ENCODE measurements at regions not wholly inside any gene's neighbourhood (a gene's known extent, or its start where the extent isn't known, plus 50 kb on each side); places are given as distances from the start of the nearest gene placed in this dataset.

GRCh38 chr4:124132161-124132560 lies 580.4 kb downstream of the ANKRD50 start:
- H3K27ac ChIP-seq (ENCODE audit: low read depth, low read length, poor library complexity, severe bottlenecking) = no peak overlapping the region
- TF ChIP-seq CTCF (conservative IDR thresholded peaks at IDR 0.05; ENCODE audit: low read length) (no peak), EZH2phosphoT487 (IDR thresholded peaks at IDR 0.05; ENCODE audit: borderline replicate concordance, low read depth, low read length) (no peak)
- H3K9me3 ChIP-seq (ENCODE audit: low read length) = no peaks in the 10 kb centered on the region
- CTCF ChIA-PET (ENCODE audit: unreplicated experiment) = no interaction called here
- no peaks in the 10 kb centered on the region for H3K9me2 ChIP-seq (ENCODE audit: insufficient read depth, low read length)
- POLR2A ChIA-PET = interaction anchor here (0.6 kb wide), 1 partner anchor 417 kb away, joined by 3 read pairs; no protein-coding TSS in a partner anchor
- intact Hi-C loops (cut with micrococcal nuclease; ENCODE audit: unreplicated experiment) = no loop called here
- no peak overlapping the region for H3K4me2 ChIP-seq (ENCODE audit: low read length)
- DNase-seq (ENCODE audit: low spot score) = no peak
- H4K20me1 ChIP-seq (ENCODE audit: insufficient read depth, low read length) = no peaks in the 10 kb centered on the region
- no peaks in the 10 kb centered on the region for H3K36me3 ChIP-seq (ENCODE audit: insufficient read depth, low read length)
- H2AFZ ChIP-seq (ENCODE audit: low read length) = no peak overlapping the region
- H3K79me2 ChIP-seq (ENCODE audit: insufficient read depth, low read depth, low read length) = no peaks in the 10 kb centered on the region
- BruUV-seq (replicated peaks) = no TSS peak
- H3K4me1 ChIP-seq (ENCODE audit: insufficient read depth, low read length, poor library complexity, severe bottlenecking) = no peaks in the 10 kb centered on the region
- H3K4me3 ChIP-seq (ENCODE audit: low read depth, low read length, poor library complexity, severe bottlenecking) = no peak overlapping the region

GRCh38 chr4:124133753-124134152 lies 578.8 kb downstream of the ANKRD50 start:
- H3K36me3 ChIP-seq (ENCODE audit: insufficient read depth, low read length) = no peaks in the 10 kb centered on the region
- ChIA-PET POLR2A (no interaction called here), CTCF (ENCODE audit: unreplicated experiment) (no interaction called here)
- H3K9me3 ChIP-seq (ENCODE audit: low read length) = no peaks in the 10 kb centered on the region
- H3K4me2 ChIP-seq (ENCODE audit: low read length) = no peak overlapping the region
- H3K79me2 ChIP-seq (ENCODE audit: insufficient read depth, low read depth, low read length) = no peaks in the 10 kb centered on the region
- BruUV-seq (replicated peaks) = no TSS peak
- TF ChIP-seq CTCF (conservative IDR thresholded peaks at IDR 0.05; ENCODE audit: low read length) = no peak
- TF ChIP-seq EZH2phosphoT487 (IDR thresholded peaks at IDR 0.05; ENCODE audit: borderline replicate concordance, low read depth, low read length) = no peak
- no peak overlapping the region for H2AFZ ChIP-seq (ENCODE audit: low read length)
- intact Hi-C loops (cut with micrococcal nuclease; ENCODE audit: unreplicated experiment) = no loop called here
- H4K20me1 ChIP-seq (ENCODE audit: insufficient read depth, low read length) = no peaks in the 10 kb centered on the region
- no peak overlapping the region for H3K27ac ChIP-seq (ENCODE audit: low read depth, low read length, poor library complexity, severe bottlenecking)
- no peak overlapping the region for H3K4me3 ChIP-seq (ENCODE audit: low read depth, low read length, poor library complexity, severe bottlenecking)
- no peaks in the 10 kb centered on the region for H3K4me1 ChIP-seq (ENCODE audit: insufficient read depth, low read length, poor library complexity, severe bottlenecking)
- no peaks in the 10 kb centered on the region for H3K9me2 ChIP-seq (ENCODE audit: insufficient read depth, low read length)
- no peak for DNase-seq (ENCODE audit: low spot score)

- intact Hi-C loops (cut with micrococcal nuclease; ENCODE audit: unreplicated experiment) = no loop called here
- no peak for DNase-seq (ENCODE audit: low spot score)
- no peaks in the 10 kb centered on the region for H3K36me3 ChIP-seq (ENCODE audit: insufficient read depth, low read length)
- no peaks in the 10 kb centered on the region for H3K4me1 ChIP-seq (ENCODE audit: insufficient read depth, low read length, poor library complexity, severe bottlenecking)
- H3K27ac ChIP-seq (ENCODE audit: low read depth, low read length, poor library complexity, severe bottlenecking) = no peak overlapping the region
- no peaks in the 10 kb centered on the region for H4K20me1 ChIP-seq (ENCODE audit: insufficient read depth, low read length)
- H3K9me3 ChIP-seq (ENCODE audit: low read length) = no peaks in the 10 kb centered on the region
- H3K9me2 ChIP-seq (ENCODE audit: insufficient read depth, low read length) = no peaks in the 10 kb centered on the region
- no peak overlapping the region for H3K4me2 ChIP-seq (ENCODE audit: low read length)
- ChIA-PET CTCF (ENCODE audit: unreplicated experiment) (no interaction called here), POLR2A (interaction anchor here (0.9 kb wide), 1 partner anchor 14 kb away, joined by 4 read pairs; no protein-coding TSS in a partner anchor)
- no peaks in the 10 kb centered on the region for H3K79me2 ChIP-seq (ENCODE audit: insufficient read depth, low read depth, low read length)
- H3K4me3 ChIP-seq (ENCODE audit: low read depth, low read length, poor library complexity, severe bottlenecking) = no peak overlapping the region
- BruUV-seq (replicated peaks) = no TSS peak
- TF ChIP-seq EZH2phosphoT487 (IDR thresholded peaks at IDR 0.05; ENCODE audit: borderline replicate concordance, low read depth, low read length) (no peak), CTCF (conservative IDR thresholded peaks at IDR 0.05; ENCODE audit: low read length) (no peak)
- H2AFZ ChIP-seq (ENCODE audit: low read length) = no peak overlapping the region
These were observed 577.1 kb downstream of the ANKRD50 start for GRCh38 chr4:124135409-124135813.

Data from OCI-LY7 (cell line).